Progenitor cell of endocrine pancreas (in vitro differentiated cells): ENCODE measurements at regions not wholly inside any gene's neighbourhood (a gene's known extent, or its start where the extent isn't known, plus 50 kb on each side); places are given as distances from the start of the nearest gene placed in this dataset.

ENCODE experiments used
- DNase-seq: peaks from one replicate; pipeline ENCODE4 v3.0.0; 2021; ENCODE audit warnings: low spot score; ENCODE audit not compliant: unreplicated experiment
- H3K27ac Mint-ChIP-seq: 2 replicates; pipeline ENCODE4 v1.8.0; 2021; ENCODE audit warnings: mild to moderate bottlenecking, moderate library complexity, mixed read lengths
- H3K27me3 Mint-ChIP-seq: 2 replicates; pipeline ENCODE4 v1.8.0; 2021; ENCODE audit warnings: mixed read lengths
- H3K36me3 Mint-ChIP-seq: 2 replicates; pipeline ENCODE4 v1.8.0; 2022; ENCODE audit warnings: mixed read lengths; ENCODE audit not compliant: insufficient read depth
- H3K4me1 Mint-ChIP-seq: 2 replicates; pipeline ENCODE4 v1.8.0; 2021; ENCODE audit warnings: low read depth, mixed read lengths
- H3K4me3 Mint-ChIP-seq: 2 replicates; pipeline ENCODE4 v1.8.0; 2021; ENCODE audit warnings: low read depth, mild to moderate bottlenecking, moderate library complexity, mixed read lengths
- H3K9me3 Mint-ChIP-seq: 2 replicates; pipeline ENCODE4 v1.8.0; 2021; ENCODE audit warnings: low read depth, mixed read lengths
- TF ChIP-seq, protein P1 (sequence below): fragments of 200-600 bp; sonication (generic); IDR thresholded peaks from one replicate; pipeline ENCODE4 v1.5.0; 2021; ENCODE audit warnings: antibody characterized with exemption, mild to moderate bottlenecking; ENCODE audit not compliant: unreplicated experiment

DNA sequence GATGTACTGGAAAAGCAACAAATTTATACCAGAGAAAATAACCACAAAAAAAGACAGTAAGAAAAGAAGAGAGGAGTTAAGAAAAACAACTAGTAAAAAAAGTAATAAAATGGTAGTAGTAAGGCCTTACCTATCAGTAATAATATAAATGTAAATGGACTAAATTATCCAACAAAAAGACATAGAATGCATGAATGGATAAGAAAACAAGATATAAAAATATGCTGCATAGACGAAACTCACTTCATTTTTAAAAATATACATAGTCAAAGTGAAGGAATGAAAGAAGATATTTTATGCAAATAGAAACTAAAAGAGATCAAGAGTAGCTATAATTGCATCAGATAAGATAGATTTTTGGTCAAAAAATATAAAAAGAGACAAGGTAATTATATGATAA lies 739.1 kb downstream of the DNAJB9 start:
- H3K4me3 Mint-ChIP-seq, result no peak overlapping the region
- H3K27me3 Mint-ChIP-seq, result no peaks in the 10 kb centered on the region
- H3K4me1 Mint-ChIP-seq, result no peaks in the 10 kb centered on the region
- TF ChIP-seq, protein P1, sequence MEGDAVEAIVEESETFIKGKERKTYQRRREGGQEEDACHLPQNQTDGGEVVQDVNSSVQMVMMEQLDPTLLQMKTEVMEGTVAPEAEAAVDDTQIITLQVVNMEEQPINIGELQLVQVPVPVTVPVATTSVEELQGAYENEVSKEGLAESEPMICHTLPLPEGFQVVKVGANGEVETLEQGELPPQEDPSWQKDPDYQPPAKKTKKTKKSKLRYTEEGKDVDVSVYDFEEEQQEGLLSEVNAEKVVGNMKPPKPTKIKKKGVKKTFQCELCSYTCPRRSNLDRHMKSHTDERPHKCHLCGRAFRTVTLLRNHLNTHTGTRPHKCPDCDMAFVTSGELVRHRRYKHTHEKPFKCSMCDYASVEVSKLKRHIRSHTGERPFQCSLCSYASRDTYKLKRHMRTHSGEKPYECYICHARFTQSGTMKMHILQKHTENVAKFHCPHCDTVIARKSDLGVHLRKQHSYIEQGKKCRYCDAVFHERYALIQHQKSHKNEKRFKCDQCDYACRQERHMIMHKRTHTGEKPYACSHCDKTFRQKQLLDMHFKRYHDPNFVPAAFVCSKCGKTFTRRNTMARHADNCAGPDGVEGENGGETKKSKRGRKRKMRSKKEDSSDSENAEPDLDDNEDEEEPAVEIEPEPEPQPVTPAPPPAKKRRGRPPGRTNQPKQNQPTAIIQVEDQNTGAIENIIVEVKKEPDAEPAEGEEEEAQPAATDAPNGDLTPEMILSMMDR, result no peak
- no peak for DNase-seq
- H3K27ac Mint-ChIP-seq, result no peak overlapping the region
- peaks cover 4% of the 10 kb centered on the region for H3K36me3 Mint-ChIP-seq
- peaks cover 50% of the 10 kb centered on the region for H3K9me3 Mint-ChIP-seq

DNA sequence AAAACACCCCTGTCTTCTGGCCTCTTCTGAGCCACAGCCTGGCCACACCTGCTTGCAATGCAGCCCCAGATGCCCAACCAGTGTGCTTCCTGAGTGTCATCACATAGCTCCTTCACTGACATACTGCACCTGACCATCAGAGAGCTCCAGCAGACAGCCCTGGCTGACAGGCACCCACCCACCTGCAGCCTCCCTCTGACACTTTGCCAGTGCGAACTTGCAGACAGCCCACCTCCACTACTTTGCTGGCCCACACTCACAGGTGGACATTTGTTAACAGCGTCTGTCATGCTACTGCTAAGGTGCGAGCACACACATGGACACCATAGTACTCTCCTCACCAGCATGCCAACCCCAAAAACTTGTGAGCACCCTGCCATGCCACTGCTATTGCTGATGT lies 740.1 kb downstream of the DNAJB9 start:
- no peak overlapping the region for H3K4me3 Mint-ChIP-seq
- peaks cover 3% of the 10 kb centered on the region for H3K36me3 Mint-ChIP-seq
- H3K27me3 Mint-ChIP-seq, result no peaks in the 10 kb centered on the region
- H3K9me3 Mint-ChIP-seq, result peaks cover 53% of the 10 kb centered on the region
- TF ChIP-seq, protein P1, result no peak
- no peak overlapping the region for H3K27ac Mint-ChIP-seq
- no peak for DNase-seq
- H3K4me1 Mint-ChIP-seq, result peaks cover 7% of the 10 kb centered on the region

DNA sequence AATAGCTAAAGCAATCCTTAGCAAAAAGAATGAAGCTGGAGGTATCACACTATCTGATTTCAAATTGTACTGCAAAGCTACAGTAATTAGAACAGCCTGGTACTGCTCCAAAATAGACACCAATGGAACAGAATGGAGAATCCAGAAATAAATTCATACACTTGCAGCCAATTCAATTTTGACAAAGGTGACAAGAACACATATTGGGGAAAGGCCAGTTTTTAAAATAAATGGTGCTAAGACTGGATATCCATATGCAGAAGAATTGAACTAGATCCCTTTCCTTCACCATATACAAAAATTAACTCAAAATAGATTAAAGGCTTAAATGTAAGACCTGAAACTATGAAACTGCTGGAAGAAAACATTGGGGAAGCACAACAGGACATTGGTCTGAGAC lies 748.5 kb downstream of the DNAJB9 start:
- peaks cover 9% of the 10 kb centered on the region for H3K4me1 Mint-ChIP-seq
- no peak overlapping the region for H3K27ac Mint-ChIP-seq
- H3K36me3 Mint-ChIP-seq, result peaks cover 1% of the 10 kb centered on the region
- no peak overlapping the region for H3K4me3 Mint-ChIP-seq
- no peak for DNase-seq
- peaks cover 26% of the 10 kb centered on the region for H3K9me3 Mint-ChIP-seq
- H3K27me3 Mint-ChIP-seq, result no peaks in the 10 kb centered on the region
- TF ChIP-seq, protein P1, result no peak

DNA sequence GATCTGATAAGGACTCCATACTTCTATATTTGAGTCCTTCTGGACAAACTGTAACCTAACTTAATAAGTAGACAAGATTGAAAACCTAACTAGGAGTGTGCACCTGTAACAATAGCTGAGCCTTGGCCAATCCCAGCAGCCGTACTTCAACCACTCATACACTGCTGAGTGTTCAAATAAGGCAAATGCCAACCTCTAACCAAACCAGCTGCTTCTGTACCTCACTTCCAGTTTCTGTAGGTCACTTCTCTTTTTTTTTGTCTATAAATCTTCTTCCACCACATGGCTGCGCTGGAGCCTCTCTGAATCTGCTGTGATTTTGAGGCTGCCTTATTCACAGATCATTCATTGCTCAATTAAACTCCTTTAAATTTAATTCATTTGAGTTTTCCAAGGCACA lies 753.2 kb downstream of the DNAJB9 start:
- peaks cover 6% of the 10 kb centered on the region for H3K9me3 Mint-ChIP-seq
- no peaks in the 10 kb centered on the region for H3K27me3 Mint-ChIP-seq
- no peaks in the 10 kb centered on the region for H3K36me3 Mint-ChIP-seq
- no peak overlapping the region for H3K27ac Mint-ChIP-seq
- TF ChIP-seq, protein P1, result no peak
- no peak overlapping the region for H3K4me3 Mint-ChIP-seq
- peaks cover 4% of the 10 kb centered on the region for H3K4me1 Mint-ChIP-seq
- DNase-seq, result no peak

DNA sequence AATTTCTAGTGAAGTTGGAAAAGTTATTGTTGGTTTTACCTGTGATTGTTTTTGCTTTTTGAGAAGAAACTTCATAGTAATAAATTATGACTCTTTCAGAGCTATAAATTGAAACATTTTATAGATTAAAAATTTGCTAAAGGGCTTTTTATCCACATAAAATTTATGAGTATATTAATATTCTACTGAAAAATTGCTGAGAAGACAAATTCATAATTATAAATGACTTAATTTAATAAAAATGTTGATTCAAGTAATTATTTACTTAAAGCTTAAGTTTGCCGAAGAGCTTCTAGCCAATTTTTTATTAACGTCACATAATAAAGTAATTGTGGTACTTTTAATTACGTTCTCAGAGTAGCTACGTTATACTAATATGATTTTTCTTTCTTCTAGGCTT lies 761.7 kb downstream of the DNAJB9 start:
- Mint-ChIP-seq H3K27ac (no peak overlapping the region), H3K27me3 (no peaks in the 10 kb centered on the region), H3K4me1 (no peaks in the 10 kb centered on the region), H3K9me3 (peaks cover 17% of the 10 kb centered on the region), H3K36me3 (no peaks in the 10 kb centered on the region), H3K4me3 (no peak overlapping the region)
- TF ChIP-seq, protein P1, result no peak
- no peak for DNase-seq

DNA sequence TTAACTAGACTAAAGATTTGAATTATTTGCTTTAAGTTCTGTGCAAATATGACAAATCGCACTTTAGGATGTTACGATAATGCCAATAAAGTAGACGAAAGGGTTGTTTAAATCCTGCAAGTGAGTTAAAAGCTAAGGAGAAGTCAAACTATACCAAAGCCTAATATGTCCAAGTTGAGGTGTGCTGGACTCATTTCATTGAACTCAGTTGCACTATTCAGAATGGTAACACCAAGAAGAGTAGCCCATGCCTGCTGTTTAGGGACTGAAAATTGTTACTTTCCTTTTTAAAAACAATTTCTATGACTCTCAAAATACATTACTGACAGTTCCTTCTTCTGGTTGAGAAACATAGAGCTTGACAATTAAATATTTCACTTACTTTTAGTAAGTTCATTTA lies 766.3 kb downstream of the DNAJB9 start:
- DNase-seq, result no peak
- no peak overlapping the region for H3K4me3 Mint-ChIP-seq
- TF ChIP-seq, protein P1, result no peak
- H3K27me3 Mint-ChIP-seq, result no peaks in the 10 kb centered on the region
- H3K27ac Mint-ChIP-seq, result no peak overlapping the region
- H3K36me3 Mint-ChIP-seq, result no peaks in the 10 kb centered on the region
- H3K9me3 Mint-ChIP-seq, result peaks cover 8% of the 10 kb centered on the region
- H3K4me1 Mint-ChIP-seq, result no peaks in the 10 kb centered on the region
